Kidney (tissue), 13 donors: ENCODE measurements at regions not wholly inside any gene's neighbourhood (a gene's known extent, or its start where the extent isn't known, plus 50 kb on each side); places are given as distances from the start of the nearest gene placed in this dataset.

Experiments
- DNase-seq, 5 donors: peaks; one replicate each; pipeline ENCODE4 v3.0.0-alpha.2; 2013 to 2020
- FAIRE-seq: peaks from 2 replicates; lab custom pipeline; 2012; peaks lifted over from hg19 to GRCh38; lab: Jason Lieb, UNC
- H3K27ac ChIP-seq, 2 donors: one replicate each; pipeline ENCODE4 v1.7.0; 2013; ENCODE audit warnings: low read depth in 2 of 2, low read length in 2 of 2, inconsistent platforms in 1 of 2
- H3K27me3 ChIP-seq: one replicate; pipeline ENCODE4 v1.7.1; 2013; ENCODE audit warnings: low read length, inconsistent platforms; ENCODE audit not compliant: control insufficient read depth, insufficient read depth
- H3K36me3 ChIP-seq, 3 donors: one replicate each; pipeline versions ENCODE4 v1.7.0 to v1.7.1; 2013; ENCODE audit warnings: low read length in 3 of 3, control low read depth in 1 of 3, inconsistent platforms in 1 of 3; ENCODE audit not compliant: insufficient read depth in 3 of 3, control insufficient read depth in 2 of 3
- H3K4me1 ChIP-seq, 3 donors: one replicate each; pipeline versions ENCODE4 v1.7.0 to v1.7.1; 2013; ENCODE audit warnings: low read length in 3 of 3, inconsistent platforms in 1 of 3, low read depth in 1 of 3; ENCODE audit not compliant: control insufficient read depth in 2 of 3, insufficient read depth in 2 of 3
- H3K4me3 ChIP-seq, 3 donors: one replicate each; pipeline versions ENCODE4 v1.7.0 to v1.8.1; 2013; ENCODE audit warnings: low read length in 3 of 3, control low read depth in 1 of 3, inconsistent platforms in 1 of 3
- H3K9ac ChIP-seq, 3 donors: one replicate each; pipeline versions ENCODE4 v1.7.0 to v1.7.1; 2013; ENCODE audit warnings: low read length in 3 of 3, control low read depth in 1 of 3, inconsistent platforms in 1 of 3
- H3K9me3 ChIP-seq, 3 donors: one replicate each; pipeline versions ENCODE4 v1.7.0 to v1.7.1; 2013; ENCODE audit warnings: low read length in 3 of 3, control low read depth in 1 of 3, inconsistent platforms in 1 of 3; ENCODE audit not compliant: control insufficient read depth in 2 of 3, insufficient read depth in 1 of 3
- intact Hi-C: fragments of 100-400 bp; cut with DNase I; formaldehyde crosslinking; loops from one replicate; pipeline ENCODE4 v1.11.1; 2022
- TF ChIP-seq, protein P1 (sequence below): IDR thresholded peaks from 3 replicates; pipeline ENCODE4 v1.5.1; 2012; ENCODE audit warnings: mild to moderate bottlenecking, moderate library complexity, borderline replicate concordance; ENCODE audit not compliant: insufficient read depth; ENCODE audit errors: extremely low read depth
- donor health status: control.
- donor health status: control.
- donor health status: control.
- donor health status: control.
- donor health status: control.
- donor health status: DM: yes; HTN: yes; CAD: no.
- donor health status: Normal renal cell carcinoma (clear cell type).

DNA sequence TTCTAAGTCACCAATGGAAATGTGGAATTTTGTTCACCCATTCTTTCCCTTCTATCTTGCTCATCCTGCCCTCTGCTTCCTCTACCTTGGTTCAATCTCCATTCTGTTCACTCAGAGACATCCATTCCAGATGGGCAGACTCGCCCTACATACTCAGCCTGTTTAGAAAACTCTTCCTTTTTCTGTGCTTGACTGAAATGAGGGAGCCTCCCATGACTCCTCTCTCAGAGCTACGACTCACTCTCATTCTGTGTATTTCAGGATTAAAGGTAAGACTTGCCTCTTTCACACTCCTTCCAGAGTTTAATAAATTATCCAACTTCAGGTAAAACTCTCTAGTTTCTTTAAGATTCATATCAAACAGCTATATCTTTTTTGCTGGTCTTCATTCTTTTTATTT is 182.8 kb downstream of the HS3ST3A1 start:
- TF ChIP-seq, protein P1, sequence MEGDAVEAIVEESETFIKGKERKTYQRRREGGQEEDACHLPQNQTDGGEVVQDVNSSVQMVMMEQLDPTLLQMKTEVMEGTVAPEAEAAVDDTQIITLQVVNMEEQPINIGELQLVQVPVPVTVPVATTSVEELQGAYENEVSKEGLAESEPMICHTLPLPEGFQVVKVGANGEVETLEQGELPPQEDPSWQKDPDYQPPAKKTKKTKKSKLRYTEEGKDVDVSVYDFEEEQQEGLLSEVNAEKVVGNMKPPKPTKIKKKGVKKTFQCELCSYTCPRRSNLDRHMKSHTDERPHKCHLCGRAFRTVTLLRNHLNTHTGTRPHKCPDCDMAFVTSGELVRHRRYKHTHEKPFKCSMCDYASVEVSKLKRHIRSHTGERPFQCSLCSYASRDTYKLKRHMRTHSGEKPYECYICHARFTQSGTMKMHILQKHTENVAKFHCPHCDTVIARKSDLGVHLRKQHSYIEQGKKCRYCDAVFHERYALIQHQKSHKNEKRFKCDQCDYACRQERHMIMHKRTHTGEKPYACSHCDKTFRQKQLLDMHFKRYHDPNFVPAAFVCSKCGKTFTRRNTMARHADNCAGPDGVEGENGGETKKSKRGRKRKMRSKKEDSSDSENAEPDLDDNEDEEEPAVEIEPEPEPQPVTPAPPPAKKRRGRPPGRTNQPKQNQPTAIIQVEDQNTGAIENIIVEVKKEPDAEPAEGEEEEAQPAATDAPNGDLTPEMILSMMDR, result no peak

DNA sequence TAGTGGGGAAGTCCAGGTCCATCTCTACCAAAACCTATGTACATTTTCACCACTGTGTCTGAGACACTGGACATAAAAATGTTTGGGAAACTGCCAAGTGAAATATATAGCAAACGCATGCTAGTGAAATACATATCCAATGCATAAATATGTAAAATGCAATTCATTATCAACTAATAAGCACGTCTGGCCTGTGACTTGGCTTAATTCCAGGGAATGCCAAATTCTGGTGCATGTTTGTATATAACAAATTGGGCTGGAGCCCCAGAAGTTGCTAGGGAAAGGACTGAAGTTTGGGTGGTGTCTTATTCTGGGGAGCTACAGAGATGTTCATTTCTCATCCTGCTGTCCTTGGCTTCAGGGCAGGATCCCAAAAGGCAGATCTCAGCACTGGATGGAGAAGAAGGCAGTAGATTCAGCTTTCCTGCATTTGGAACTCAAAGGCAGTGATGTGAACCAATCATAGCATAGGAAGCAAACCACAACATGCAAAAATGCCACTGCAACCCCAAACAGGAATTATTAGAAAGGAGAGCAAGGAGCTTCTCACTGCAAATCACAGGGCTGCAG is 184.3 kb downstream of the HS3ST3A1 start:
- H3K36me3 ChIP-seq, result no peaks in the 10 kb centered on the region
- H3K9me3 ChIP-seq, result no peaks in the 10 kb centered on the region
- FAIRE-seq, result no peak
- intact Hi-C loops, result no loop called here
- no peak overlapping the region for H3K9ac ChIP-seq
- no peak overlapping the region for H3K4me3 ChIP-seq
- TF ChIP-seq, protein P1, result no peak
- no peak for DNase-seq
- H3K27ac ChIP-seq, result no peak overlapping the region
- no peaks in the 10 kb centered on the region for H3K4me1 ChIP-seq
- H3K27me3 ChIP-seq, result no peaks in the 10 kb centered on the region

More for the DNA sequence above, 182.8 kb downstream of the HS3ST3A1 start:
- H3K9ac ChIP-seq, result no peak overlapping the region
- DNase-seq (no peak), FAIRE-seq (no peak)
- no peaks in the 10 kb centered on the region for H3K36me3 ChIP-seq
- no peaks in the 10 kb centered on the region for H3K4me1 ChIP-seq
- intact Hi-C loops, result no loop called here
- no peak overlapping the region for H3K27ac ChIP-seq
- no peak overlapping the region for H3K4me3 ChIP-seq
- no peaks in the 10 kb centered on the region for H3K27me3 ChIP-seq
- no peaks in the 10 kb centered on the region for H3K9me3 ChIP-seq

DNA sequence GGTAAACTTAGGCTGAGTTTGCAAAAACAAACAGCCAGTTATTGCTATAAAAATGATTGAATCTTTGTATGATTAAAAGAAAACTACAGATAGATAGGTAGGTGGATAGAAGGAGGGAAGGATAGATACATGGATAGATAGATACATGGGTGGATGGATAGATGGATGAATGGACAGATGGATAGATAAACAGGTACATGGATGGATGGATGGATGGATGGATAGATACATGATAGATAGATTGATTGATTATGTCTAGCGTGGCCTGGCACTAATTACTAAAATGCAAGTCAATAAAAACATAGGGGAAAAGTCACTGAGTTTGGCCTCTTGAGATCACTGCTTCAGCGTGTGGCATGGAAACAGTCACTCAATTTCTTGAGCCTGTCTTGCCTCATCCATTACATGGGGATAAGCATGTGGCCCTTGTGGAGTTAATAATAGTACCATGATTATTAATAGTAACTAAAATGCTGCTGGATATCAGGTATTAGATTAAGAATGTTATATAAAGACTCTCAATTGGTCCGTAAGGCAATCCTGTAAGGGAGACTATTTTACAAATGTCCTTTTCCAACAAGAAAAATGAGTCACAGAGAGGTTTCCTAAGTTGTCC is 184.9 kb downstream of the HS3ST3A1 start:
- TF ChIP-seq, protein P1, result no peak
- no peak overlapping the region for H3K4me3 ChIP-seq
- FAIRE-seq (no peak), DNase-seq (no peak)
- H3K9me3 ChIP-seq, result no peaks in the 10 kb centered on the region
- no peaks in the 10 kb centered on the region for H3K27me3 ChIP-seq
- intact Hi-C loops, result no loop called here
- H3K9ac ChIP-seq, result no peak overlapping the region
- H3K36me3 ChIP-seq, result no peaks in the 10 kb centered on the region
- H3K27ac ChIP-seq, result no peak overlapping the region
- H3K4me1 ChIP-seq, result no peaks in the 10 kb centered on the region
